ENCODE measurements at regions not wholly inside any gene's neighbourhood (a gene's known extent, or its start where the extent isn't known, plus 50 kb on each side); places are given as distances from the start of the nearest gene placed in this dataset.
"Not testable (repeated sequence)": the region's sequence is repeated elsewhere in the genome, so short reads cannot be mapped to it uniquely, and the experiment has no call there.

- DNase-seq (ENCODE audit: low read depth) = no peak
Measured at GRCh38 chr6:147977851-147978465, 364.7 kb upstream of the SASH1 start.

- no peak for DNase-seq (ENCODE audit: low read depth)
Measured at GRCh38 chr6:147979966-147980365, 362.7 kb upstream of the SASH1 start.

DNA sequence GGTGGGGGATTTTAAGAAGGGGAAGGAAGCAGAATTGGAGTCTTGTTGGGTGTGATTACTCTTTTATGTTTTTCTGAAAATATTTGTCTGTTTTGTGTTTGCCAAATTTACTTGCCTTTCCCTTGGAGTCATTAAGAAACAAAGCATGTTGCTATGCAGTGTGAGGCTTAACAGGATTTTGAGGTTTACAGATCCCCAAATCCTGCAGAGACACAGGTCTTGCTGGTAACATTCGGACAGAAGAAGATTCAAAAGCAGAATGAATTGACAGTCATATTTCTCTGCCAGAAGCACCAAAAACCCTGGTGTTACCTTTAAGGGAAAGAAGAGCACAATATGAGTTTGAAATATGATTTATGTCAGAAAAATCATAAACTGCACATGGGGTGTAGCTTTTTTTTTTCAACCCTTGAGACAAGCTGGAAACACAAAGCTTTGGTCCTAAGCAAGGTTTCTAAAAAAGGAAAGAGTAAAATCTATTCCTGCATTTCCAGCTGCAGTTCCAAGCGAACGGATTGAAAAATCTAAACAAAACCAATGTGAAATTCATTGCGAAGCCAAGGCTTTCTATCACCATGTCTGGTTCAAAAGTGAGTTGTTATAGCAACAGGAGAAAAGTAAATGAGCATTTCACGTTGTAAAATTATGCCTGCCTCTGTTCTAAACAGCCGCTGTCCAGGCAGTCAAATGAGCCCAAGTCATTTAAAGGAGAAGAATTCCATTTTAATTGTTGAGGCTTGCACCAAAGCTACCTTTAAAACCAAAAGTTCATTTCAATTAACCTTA, 358.9 kb upstream of the SASH1 start:
- no peak for DNase-seq (ENCODE audit: low read depth)

DNA sequence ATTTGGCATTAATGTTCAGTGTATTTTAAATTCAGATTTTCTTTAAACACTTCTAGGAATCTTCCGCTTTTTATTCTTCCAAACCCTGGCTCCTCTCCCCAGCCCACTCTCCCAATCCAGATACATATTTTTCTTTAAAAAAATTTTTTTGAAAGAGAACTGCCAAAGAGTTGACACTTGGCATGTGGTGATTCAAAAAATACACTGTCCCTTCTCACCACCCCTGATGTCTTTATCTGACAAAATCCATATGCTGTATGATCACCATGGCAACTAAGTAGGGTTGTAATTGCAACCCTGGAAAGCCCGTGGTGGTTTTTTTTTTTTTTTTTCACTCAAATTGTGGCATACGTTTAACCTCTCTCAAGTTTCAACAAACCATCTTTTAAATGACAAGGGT, 355.8 kb upstream of the SASH1 start:
- DNase-seq (ENCODE audit: low read depth) = no peak

DNA sequence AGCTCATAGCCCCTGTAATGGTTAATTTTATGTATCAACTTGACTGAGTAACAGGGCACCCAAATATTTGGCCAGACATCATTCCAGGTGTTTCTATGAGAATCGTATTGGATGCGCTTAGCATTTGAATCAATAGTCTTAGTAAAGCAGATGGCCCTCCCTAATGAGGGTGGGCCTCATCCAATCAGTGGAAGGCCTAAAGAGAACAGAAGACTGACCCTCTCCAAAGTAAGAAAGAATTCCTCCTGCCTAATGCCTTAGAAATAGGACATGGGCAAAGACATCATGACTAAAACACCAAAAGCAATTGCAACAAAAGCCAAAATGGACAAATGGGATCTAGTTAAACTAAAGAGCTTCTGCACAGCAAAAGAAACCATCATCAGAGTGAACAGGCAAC, 352.5 kb upstream of the SASH1 start:
- DNase-seq (ENCODE audit: low read depth) = no peak

DNA sequence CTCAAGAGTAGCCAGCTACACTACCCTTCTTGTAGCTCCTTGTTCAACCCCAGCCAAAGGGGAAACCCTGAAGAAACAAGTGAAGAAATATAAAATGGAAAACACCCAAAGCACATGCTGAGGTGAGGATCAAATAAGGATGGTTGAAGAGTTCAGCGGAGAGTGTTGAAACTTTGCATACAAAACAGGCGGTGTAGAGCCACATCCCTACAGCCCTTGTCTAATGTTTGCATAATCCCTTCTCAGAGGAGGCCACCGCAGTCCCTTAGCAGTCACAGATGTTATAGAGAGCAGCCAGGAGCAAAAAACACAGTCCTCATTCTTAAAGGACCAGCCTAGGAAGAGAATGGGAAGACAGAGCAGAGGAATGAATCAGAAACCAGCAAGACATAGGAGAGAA, 350.7 kb upstream of the SASH1 start:
- DNase-seq (ENCODE audit: low read depth) = no peak

DNA sequence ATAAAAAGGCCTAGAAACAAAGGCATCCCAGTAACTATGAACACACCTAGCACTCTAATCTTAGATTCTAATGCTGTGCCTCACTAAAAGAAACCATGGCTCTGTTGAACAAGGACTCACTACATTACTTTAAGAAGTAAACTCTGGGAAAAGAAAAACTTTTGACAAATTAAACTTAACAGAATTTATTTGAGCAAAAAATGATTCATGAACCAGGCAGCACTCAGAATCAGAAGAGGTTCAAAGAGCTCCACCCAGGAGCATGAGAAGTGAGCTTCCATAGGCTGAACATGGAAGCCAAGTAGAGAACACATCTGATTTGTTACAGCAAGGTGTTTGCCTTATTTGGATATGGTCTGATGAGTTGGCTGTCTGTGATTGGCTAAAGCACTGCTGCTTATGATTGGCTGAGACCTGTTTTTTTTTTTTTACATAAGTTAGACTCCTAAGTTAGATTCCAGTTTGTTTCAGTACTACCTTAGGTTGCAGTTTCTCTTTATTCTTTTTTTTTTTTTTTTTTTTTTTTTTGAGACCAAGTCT, 343.6 kb upstream of the SASH1 start:
- DNase-seq (ENCODE audit: low read depth) = no peak

GRCh38 chr6:148001844-148002642, 340.6 kb upstream of the SASH1 start:
- no peak for DNase-seq (ENCODE audit: low read depth)

DNA sequence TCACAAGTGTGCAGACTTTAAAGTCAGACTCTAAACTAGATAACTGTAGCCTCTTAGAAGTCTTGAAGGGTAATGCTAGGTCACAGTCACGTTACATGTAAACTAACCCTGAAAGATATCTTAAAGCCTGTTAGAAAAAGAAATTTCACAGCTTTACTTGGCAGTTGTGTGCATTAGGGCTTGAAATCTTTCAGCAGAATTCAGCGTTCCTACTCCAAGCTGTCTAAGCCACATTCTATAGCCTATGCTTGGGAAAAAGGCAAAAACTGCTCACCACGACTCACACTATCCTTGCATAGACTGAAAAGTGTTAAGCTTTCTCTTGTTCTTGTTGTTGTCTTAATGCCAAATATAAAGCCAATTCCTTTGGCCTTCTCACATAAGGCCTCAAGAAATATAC, 338.0 kb upstream of the SASH1 start:
- DNase-seq (ENCODE audit: low read depth) = no peak

- no peak for DNase-seq (ENCODE audit: low read depth)
Measured at GRCh38 chr6:148005806-148006205, 336.8 kb upstream of the SASH1 start.

- DNase-seq (ENCODE audit: low read depth) = not testable (repeated sequence)
Measured at GRCh38 chr6:148010516-148010915, 332.1 kb upstream of the SASH1 start.

DNA sequence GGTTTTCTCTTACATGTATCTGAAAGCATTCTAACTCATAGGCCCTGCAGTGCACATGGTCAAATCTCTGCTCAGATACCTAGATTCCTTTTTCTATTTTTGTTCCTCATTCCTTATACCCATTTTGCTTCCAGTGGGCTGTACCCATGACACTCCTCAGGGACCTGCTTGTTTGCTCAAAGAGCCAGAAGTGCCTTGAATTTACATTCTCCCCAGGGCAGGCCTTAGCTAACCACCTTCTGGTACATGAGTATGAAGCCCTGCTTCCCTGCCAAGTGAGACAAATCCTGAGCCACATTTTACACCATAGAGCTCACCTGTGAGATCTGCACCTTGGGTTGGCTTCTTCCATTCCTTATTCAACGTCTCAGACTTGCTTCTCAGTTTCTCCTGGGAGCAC, 326.6 kb upstream of the SASH1 start:
- no peak for DNase-seq (ENCODE audit: low read depth)

DNA sequence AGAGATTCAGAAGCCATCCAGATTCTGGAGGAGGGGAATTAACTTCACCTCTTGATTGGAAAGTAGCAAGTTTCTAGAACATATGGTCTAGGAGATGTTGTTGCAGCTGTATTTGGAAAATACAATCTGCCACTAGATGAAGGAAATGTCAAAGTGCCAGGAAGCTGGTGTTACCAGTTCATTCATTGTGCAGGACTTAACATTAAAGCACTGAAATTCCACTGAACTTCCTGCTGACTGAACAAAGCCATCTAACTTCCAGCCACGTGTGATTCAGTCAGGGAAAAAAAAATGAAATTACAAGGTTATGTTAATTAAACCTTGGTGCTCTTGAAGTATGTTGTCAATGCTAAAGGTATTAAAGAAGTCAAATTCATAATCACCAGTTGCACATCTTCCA, 321.5 kb upstream of the SASH1 start:
- DNase-seq (ENCODE audit: low read depth) = no peak

- no peak for DNase-seq (ENCODE audit: low read depth)
Measured at GRCh38 chr6:148021699-148022098, 320.9 kb upstream of the SASH1 start.

DNA sequence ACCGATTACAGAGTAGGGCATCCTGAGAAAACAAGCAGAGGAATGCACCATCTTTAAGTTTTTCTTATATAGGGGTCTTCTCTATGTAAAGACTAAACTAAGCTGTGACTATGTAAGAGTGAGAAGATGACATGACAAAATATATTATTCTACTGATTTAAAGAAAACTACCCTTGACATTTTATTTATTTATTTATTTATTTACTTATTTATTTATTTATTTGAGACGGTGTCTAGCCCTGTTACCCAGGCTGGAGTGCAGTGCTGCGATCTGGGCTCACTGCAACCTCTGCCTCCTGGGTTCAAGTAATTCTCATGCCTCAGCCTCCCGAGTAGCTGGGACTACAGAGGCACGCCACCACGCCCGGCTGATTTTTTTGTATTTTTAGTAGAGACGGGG, 320.4 kb upstream of the SASH1 start:
- not testable (repeated sequence) for DNase-seq (ENCODE audit: low read depth)

- no peak for DNase-seq (ENCODE audit: low read depth)
Measured at GRCh38 chr6:148027201-148027600, 315.4 kb upstream of the SASH1 start.

DNA sequence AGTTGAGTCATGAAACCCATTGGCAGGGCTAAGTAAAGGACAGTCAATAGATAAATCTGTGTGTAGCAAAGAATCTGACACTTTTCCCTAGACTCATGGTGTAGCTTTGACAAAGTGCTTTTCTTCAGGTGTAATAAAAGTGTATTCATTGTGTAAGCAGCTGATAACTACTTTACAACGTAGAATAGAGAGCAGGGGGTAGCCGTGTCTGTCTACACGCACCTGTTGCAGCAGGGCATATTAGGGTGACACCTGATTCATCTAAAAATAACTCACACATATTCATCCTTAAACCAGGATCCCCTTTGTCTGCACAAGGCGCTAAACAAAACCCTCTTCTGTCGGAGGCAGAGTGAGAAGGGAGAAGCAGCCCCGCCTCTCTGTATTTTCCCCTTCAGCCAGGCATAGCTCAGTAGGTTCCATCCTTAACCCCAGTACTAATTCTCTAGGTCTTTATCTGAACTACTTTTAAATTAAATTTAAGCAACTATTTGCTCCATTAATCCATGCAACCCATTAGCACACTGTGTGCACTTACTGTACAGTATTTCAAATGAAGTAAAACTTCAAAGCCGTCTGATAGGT, 306.7 kb upstream of the SASH1 start:
- DNase-seq (ENCODE audit: low read depth) = no peak

DNA sequence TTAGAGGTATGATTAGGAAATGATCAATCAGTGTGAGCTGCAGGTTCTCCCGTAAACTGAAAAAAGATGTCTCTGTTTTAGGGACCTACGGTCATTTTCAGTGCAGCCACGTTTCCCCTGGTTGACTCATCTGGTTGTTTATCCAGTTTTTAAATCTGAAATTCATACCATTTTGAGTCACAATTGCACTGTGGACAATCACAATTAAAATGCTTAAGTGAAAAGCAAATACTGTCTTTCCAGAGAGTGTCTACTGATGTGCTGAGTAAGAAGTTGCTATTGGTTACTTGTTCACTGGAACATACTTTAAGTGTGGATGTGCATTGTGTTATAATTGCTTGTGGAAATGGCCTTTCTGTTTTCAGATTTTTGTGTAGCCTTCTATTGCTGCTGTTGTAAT, 305.1 kb upstream of the SASH1 start:
- DNase-seq (ENCODE audit: low read depth) = no peak

- DNase-seq (ENCODE audit: low read depth) = no peak
Measured at GRCh38 chr6:148041546-148041945, 301.1 kb upstream of the SASH1 start.

DNA sequence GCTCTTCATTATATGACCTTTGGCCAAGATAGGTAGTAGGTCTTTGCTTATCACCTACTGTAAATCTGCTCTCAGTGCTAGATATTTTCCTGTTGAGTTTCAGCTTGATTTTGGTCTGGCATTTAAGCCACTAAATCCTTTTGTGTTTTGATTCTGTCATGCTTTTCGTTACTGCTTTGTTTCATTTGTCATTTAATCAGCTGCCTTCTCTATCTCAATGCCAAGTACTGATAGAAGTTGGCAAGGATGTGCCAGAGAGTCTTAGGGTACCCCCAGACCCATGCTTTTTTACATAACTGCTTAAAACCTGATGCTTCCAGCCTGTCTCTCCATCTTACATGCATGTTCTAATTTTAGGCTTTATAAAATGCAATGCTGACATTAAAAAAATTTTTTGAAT, 300.1 kb upstream of the SASH1 start:
- DNase-seq (ENCODE audit: low read depth) = no peak

DNA sequence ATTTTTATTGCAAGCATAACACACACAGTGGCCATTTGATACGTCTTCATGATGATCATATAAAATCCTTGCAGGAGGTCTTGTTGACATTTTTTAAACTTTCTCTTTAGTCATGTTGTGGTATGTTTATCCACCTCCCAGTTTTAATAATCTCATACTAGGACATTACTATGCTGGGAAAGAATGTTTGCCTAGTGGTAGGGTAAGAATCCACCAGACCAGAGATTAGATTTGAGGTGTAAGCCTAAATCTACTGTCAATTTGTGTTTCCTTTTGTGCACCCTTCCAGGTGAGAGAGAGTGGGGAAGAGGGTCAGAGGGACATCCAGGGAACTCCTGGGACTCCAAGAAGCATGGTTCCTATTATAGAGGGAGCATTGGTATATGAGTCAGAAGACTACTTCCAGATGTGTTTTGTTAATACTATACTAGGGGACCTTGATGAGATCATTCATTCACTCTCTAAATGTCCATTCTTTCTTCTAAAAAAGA, 298.3 kb upstream of the SASH1 start:
- DNase-seq (ENCODE audit: low read depth) = no peak

GRCh38 chr6:148044921-148045320, 297.7 kb upstream of the SASH1 start:
- no peak for DNase-seq (ENCODE audit: low read depth)

All from GM04504 (cell line).